Tibial nerve (tissue), 3 donors: ENCODE measurements at regions not wholly inside any gene's neighbourhood (a gene's known extent, or its start where the extent isn't known, plus 50 kb on each side); places are given as distances from the start of the nearest gene placed in this dataset.

Experiments used
- POLR2A ChIP-seq, 2 donors: fragments of 450-650 bp; IDR thresholded peaks; one replicate each; pipeline ENCODE4 v1.6.1; 2017; ENCODE audit warnings: antibody characterized with exemption in 2 of 2, mild to moderate bottlenecking in 2 of 2, moderate library complexity in 2 of 2
- TF ChIP-seq, protein P1 (sequence below), 5 experiments: fragments of 200-600 bp in 3 of 5; fragments of 450-650 bp in 2 of 5; sonication (generic) in 3 of 5; IDR thresholded peaks; one replicate each; pipeline ENCODE4 v1.5.1; 2016 to 2019; ENCODE audit warnings: antibody characterized with exemption in 5 of 5, mild to moderate bottlenecking in 3 of 5, moderate library complexity in 2 of 5

DNA sequence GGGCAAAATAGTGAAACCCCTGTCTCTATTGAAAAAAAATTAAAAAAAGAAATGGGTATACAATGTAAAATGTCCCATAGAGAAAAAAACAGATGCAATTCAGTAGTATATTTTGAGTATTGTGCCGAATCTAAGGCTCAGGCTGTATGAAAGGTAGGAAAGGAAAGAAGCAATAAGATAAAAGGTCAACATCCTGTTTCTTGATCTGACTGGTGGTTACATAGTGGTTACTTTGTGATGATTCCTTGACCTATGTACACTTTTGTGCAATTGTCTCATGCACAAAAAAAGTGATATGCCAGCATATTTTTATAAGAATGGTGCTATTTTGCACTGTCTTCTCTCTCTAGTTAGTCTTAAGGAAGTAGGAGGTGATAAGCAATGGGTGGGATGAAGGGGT is 1333.7 kb upstream of the TMEFF2 start:
- TF ChIP-seq POLR2A (IDR thresholded peaks at IDR 0.05): no peak
- TF ChIP-seq, protein P1, sequence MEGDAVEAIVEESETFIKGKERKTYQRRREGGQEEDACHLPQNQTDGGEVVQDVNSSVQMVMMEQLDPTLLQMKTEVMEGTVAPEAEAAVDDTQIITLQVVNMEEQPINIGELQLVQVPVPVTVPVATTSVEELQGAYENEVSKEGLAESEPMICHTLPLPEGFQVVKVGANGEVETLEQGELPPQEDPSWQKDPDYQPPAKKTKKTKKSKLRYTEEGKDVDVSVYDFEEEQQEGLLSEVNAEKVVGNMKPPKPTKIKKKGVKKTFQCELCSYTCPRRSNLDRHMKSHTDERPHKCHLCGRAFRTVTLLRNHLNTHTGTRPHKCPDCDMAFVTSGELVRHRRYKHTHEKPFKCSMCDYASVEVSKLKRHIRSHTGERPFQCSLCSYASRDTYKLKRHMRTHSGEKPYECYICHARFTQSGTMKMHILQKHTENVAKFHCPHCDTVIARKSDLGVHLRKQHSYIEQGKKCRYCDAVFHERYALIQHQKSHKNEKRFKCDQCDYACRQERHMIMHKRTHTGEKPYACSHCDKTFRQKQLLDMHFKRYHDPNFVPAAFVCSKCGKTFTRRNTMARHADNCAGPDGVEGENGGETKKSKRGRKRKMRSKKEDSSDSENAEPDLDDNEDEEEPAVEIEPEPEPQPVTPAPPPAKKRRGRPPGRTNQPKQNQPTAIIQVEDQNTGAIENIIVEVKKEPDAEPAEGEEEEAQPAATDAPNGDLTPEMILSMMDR (IDR thresholded peaks at IDR 0.05): no peak
